Endodermal cell (in vitro differentiated cells): ENCODE measurements at regions not wholly inside any gene's neighbourhood (a gene's known extent, or its start where the extent isn't known, plus 50 kb on each side); places are given as distances from the start of the nearest gene placed in this dataset.

ENCODE experiments used
- DNase-seq: peaks from one replicate; pipeline ENCODE4 v3.0.0-alpha.2; 2017
- H3K27ac ChIP-seq: 2 replicates; pipeline ENCODE4 v1.5.1; 2013; ENCODE audit warnings: mild to moderate bottlenecking, low read depth, low read length, moderate library complexity
- H3K27me3 ChIP-seq: 2 replicates; pipeline ENCODE4 v1.6.1; 2013; ENCODE audit warnings: mild to moderate bottlenecking, low read length, moderate library complexity; ENCODE audit not compliant: insufficient read depth, control insufficient read depth, poor library complexity, severe bottlenecking
- H3K36me3 ChIP-seq: 2 replicates; pipeline ENCODE4 v1.7.0; 2013; ENCODE audit warnings: mild to moderate bottlenecking, low read length, moderate library complexity; ENCODE audit not compliant: control insufficient read depth, insufficient read depth
- H3K4me1 ChIP-seq: one replicate; pipeline ENCODE4 v1.7.0; 2013; ENCODE audit warnings: low read length; ENCODE audit not compliant: control insufficient read depth, insufficient read depth
- H3K4me3 ChIP-seq: 2 replicates; pipeline ENCODE4 v1.5.1; 2013; ENCODE audit warnings: mild to moderate bottlenecking, low read length, moderate library complexity
- H3K9ac ChIP-seq: 2 replicates; pipeline ENCODE4 v1.6.1; 2013; ENCODE audit warnings: mild to moderate bottlenecking, low read length, moderate library complexity; ENCODE audit not compliant: poor library complexity, severe bottlenecking; ENCODE audit errors: extremely low read depth
- H3K9me3 ChIP-seq: 2 replicates; pipeline ENCODE4 v1.6.1; 2013; ENCODE audit warnings: mild to moderate bottlenecking, low read length, moderate library complexity; ENCODE audit not compliant: control insufficient read depth
- H3K27ac Mint-ChIP-seq: 2 replicates; pipeline ENCODE4 v1.8.0; 2020; ENCODE audit warnings: mixed read lengths
- H3K27me3 Mint-ChIP-seq: 2 replicates; pipeline ENCODE4 v1.8.0; 2021; ENCODE audit warnings: mild to moderate bottlenecking, mixed read lengths; ENCODE audit not compliant: insufficient read depth
- H3K36me3 Mint-ChIP-seq: 2 replicates; pipeline ENCODE4 v1.8.0; 2020; ENCODE audit warnings: low read depth, mixed read lengths
- H3K4me1 Mint-ChIP-seq: 2 replicates; pipeline ENCODE4 v1.8.0; 2020; ENCODE audit warnings: mixed read lengths
- H3K4me3 Mint-ChIP-seq: 2 replicates; pipeline ENCODE4 v1.8.0; 2020; ENCODE audit warnings: mild to moderate bottlenecking, moderate library complexity, mixed read lengths
- H3K9me3 Mint-ChIP-seq: 2 replicates; pipeline ENCODE4 v1.8.0; 2020; ENCODE audit warnings: mild to moderate bottlenecking, mixed read lengths
- WGBS, 2 experiments: methylation state at CpG; one replicate each; pipeline versions ENCODE4 v1.1.5 to v1.1.7; 2013; ENCODE audit warnings: missing lambda C conversion rate in 2 of 2, mixed read lengths in 1 of 2; ENCODE audit not compliant: insufficient coverage in 1 of 2, insufficient read length in 1 of 2; 5-methylcytosine and 5-hydroxymethylcytosine counted together
- TF ChIP-seq, protein P1 (sequence below): fragments of 200-600 bp; sonication (generic); conservative IDR thresholded peaks from 2 replicates; pipeline ENCODE4 v1.5.0; 2021; ENCODE audit warnings: antibody characterized with exemption, mild to moderate bottlenecking

DNA sequence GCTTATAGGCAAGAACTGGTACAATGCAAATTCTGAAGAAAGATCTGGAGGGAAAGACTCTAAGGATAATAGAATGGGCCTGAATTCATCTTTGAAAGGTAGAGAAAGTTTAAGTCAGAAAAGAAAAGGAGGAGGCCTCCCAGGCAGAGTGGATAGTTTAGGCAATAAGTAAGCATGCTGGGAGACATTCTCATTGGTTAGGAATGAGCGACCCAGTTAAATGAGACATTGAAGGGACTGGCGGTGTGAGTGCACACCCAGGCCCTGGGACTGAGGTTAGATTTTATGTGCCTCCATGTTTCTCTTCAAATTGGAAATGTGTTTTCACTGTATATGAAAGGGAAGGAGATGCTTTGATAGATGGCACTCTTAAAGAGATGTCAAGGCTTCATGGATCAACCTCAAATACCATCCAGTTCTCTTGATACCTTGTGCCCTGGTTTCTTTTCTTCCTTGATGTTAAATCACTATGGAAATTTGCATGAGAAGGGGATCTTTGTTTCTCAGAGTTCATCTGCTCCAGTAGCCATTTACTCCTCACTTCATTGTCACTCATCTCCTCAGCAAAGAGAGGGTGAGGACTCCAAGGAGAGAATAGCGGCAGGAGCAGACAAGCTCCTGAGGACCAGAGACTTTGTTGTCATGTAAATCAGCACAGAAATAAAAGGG lies 584.2 kb upstream of the INTU start:
- Histone ChIP-seq H3K36me3 (no peaks in the 10 kb centered on the region), H3K9ac (no peak overlapping the region), H3K4me3 (no peak overlapping the region), H3K27ac (peak overlapping the region; percentile 82), H3K9me3 (no peaks in the 10 kb centered on the region), H3K27me3 (no peaks in the 10 kb centered on the region), H3K4me1 (no peaks in the 10 kb centered on the region)
- no peak overlapping the region for H3K27ac Mint-ChIP-seq
- H3K4me3 Mint-ChIP-seq, result no peak overlapping the region
- no peaks in the 10 kb centered on the region for H3K9me3 Mint-ChIP-seq
- DNase-seq, result no peak
- TF ChIP-seq, protein P1, sequence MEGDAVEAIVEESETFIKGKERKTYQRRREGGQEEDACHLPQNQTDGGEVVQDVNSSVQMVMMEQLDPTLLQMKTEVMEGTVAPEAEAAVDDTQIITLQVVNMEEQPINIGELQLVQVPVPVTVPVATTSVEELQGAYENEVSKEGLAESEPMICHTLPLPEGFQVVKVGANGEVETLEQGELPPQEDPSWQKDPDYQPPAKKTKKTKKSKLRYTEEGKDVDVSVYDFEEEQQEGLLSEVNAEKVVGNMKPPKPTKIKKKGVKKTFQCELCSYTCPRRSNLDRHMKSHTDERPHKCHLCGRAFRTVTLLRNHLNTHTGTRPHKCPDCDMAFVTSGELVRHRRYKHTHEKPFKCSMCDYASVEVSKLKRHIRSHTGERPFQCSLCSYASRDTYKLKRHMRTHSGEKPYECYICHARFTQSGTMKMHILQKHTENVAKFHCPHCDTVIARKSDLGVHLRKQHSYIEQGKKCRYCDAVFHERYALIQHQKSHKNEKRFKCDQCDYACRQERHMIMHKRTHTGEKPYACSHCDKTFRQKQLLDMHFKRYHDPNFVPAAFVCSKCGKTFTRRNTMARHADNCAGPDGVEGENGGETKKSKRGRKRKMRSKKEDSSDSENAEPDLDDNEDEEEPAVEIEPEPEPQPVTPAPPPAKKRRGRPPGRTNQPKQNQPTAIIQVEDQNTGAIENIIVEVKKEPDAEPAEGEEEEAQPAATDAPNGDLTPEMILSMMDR, result no peak
- H3K36me3 Mint-ChIP-seq, result no peaks in the 10 kb centered on the region
- 52 to 87% methylated on average over 2 to 3 of the region's 3 CpGs for WGBS, 2 experiments
- no peaks in the 10 kb centered on the region for H3K27me3 Mint-ChIP-seq
- H3K4me1 Mint-ChIP-seq, result peaks cover 3% of the 10 kb centered on the region

DNA sequence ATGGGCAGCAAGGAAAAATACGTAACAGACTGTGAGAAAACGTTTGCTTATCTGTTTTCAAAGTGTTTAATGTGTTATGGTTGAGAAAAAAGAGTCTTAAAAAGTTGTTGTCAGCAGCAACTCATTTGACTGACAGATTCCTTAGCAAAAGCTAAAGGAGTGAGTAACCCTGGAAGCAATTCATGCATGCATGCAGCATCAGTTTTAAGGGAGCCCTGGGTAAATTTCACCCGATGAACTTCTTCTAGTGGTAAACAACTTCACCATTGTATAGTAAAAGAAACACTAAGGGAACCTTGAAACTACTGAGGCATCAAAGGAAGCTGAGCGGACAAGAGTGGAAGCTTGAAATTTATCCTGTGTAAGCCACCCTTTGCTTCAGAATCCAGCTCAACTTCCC lies 583.2 kb upstream of the INTU start:
- TF ChIP-seq, protein P1, result no peak
- Mint-ChIP-seq H3K4me3 (no peak overlapping the region), H3K9me3 (no peaks in the 10 kb centered on the region), H3K27ac (no peak overlapping the region), H3K27me3 (no peaks in the 10 kb centered on the region), H3K36me3 (no peaks in the 10 kb centered on the region), H3K4me1 (peaks cover 3% of the 10 kb centered on the region)
- no peaks in the 10 kb centered on the region for H3K4me1 ChIP-seq
- H3K27me3 ChIP-seq, result no peaks in the 10 kb centered on the region
- DNase-seq, result no peak
- H3K4me3 ChIP-seq, result no peak overlapping the region
- no peaks in the 10 kb centered on the region for H3K36me3 ChIP-seq
- H3K9me3 ChIP-seq, result no peaks in the 10 kb centered on the region
- WGBS, 2 experiments, result 71 to 81% methylated on average over 3 to 4 of the region's 4 CpGs
- peak overlapping the region; percentile 82 for H3K27ac ChIP-seq
- no peak overlapping the region for H3K9ac ChIP-seq

DNA sequence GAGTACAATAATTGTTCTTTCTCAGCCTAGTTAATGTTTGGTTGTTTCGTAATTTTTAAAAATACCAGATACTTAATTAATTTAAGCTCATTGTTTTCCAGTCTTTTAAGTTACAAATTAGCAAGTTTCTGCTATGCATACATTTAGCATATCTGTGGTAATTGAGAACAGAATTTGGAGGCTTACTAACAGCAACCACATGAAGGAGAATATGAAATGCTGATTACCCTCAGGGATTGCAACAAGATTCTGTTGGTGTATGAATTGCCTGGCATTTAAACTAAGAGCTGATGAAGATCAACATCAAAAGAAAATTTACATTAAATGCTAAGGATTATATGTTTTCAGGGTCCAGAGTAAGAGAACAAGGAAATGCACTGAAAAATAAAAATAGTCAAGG lies 580.0 kb upstream of the INTU start:
- no peak for DNase-seq
- TF ChIP-seq, protein P1, result no peak
- no CpG with 5 or more reads among the region's 1 CpG for WGBS, 2 experiments
- H3K4me3 ChIP-seq, result no peak overlapping the region
- no peaks in the 10 kb centered on the region for H3K36me3 ChIP-seq
- H3K27me3 ChIP-seq, result no peaks in the 10 kb centered on the region
- Mint-ChIP-seq H3K4me3 (no peak overlapping the region), H3K9me3 (no peaks in the 10 kb centered on the region), H3K4me1 (no peaks in the 10 kb centered on the region), H3K27ac (no peak overlapping the region), H3K27me3 (no peaks in the 10 kb centered on the region), H3K36me3 (no peaks in the 10 kb centered on the region)
- no peak overlapping the region for H3K9ac ChIP-seq
- H3K9me3 ChIP-seq, result no peaks in the 10 kb centered on the region
- no peaks in the 10 kb centered on the region for H3K4me1 ChIP-seq
- H3K27ac ChIP-seq, result no peak overlapping the region
